22Rv1 (cell line): ENCODE measurements at regions not wholly inside any gene's neighbourhood (a gene's known extent, or its start where the extent isn't known, plus 50 kb on each side); places are given as distances from the start of the nearest gene placed in this dataset.
"Not testable (repeated sequence)": the region's sequence is repeated elsewhere in the genome, so short reads cannot be mapped to it uniquely, and the experiment has no call there.

Experiments used
- H3K27ac ChIP-seq: fragments of 450-650 bp; 2 replicates; pipeline ENCODE4 v1.5.1; 2017
- ZFX ChIP-seq: fragments of 450-650 bp; IDR thresholded peaks from 2 replicates; pipeline ENCODE4 v1.6.1; 2017; ENCODE audit warnings: antibody characterized with exemption, borderline replicate concordance
- TF ChIP-seq, protein P1 (sequence below): fragments of 450-650 bp; IDR thresholded peaks from 2 replicates; pipeline ENCODE4 v1.5.1; 2017; ENCODE audit warnings: mild to moderate bottlenecking

DNA sequence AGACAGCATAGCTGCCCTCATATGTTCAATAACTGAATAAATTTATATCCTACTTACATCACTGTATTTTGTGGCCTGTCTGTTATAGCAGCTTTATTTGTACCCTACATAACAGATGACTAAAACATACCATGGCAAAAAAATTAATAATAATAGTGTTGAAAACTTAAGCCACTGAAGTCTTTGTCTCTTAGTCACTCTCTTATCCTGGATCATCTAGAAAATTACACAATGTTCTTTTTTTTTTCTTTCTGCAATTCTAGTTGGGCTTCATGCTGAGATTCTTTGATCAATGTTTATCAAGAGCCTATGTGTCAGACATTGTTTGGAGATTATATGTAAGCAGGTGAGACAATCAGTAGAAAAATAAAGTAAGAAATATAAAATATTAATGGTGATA is 519.3 kb upstream of the ARPP21 start:
- no peak overlapping the region for H3K27ac ChIP-seq
- TF ChIP-seq, protein P1, sequence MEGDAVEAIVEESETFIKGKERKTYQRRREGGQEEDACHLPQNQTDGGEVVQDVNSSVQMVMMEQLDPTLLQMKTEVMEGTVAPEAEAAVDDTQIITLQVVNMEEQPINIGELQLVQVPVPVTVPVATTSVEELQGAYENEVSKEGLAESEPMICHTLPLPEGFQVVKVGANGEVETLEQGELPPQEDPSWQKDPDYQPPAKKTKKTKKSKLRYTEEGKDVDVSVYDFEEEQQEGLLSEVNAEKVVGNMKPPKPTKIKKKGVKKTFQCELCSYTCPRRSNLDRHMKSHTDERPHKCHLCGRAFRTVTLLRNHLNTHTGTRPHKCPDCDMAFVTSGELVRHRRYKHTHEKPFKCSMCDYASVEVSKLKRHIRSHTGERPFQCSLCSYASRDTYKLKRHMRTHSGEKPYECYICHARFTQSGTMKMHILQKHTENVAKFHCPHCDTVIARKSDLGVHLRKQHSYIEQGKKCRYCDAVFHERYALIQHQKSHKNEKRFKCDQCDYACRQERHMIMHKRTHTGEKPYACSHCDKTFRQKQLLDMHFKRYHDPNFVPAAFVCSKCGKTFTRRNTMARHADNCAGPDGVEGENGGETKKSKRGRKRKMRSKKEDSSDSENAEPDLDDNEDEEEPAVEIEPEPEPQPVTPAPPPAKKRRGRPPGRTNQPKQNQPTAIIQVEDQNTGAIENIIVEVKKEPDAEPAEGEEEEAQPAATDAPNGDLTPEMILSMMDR = no peak
- no peak for TF ChIP-seq ZFX

DNA sequence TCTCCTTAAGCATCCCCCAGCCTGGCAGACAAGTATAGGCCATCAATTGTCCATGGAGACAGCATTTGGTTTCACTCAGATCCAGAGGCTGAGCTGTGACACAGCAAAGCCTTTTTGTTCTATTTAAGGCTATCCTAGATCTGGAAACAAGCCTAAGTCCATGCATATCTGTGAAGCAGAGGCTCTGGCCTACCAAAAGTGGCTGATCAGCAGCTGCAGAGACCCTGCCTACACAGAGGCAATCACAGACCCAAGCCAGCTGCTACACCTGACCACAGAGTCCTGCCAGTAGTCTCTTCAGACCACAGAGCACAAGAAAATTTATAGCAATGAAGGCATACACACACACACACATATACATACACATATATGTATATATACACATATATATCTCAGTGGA is 501.7 kb upstream of the ARPP21 start:
- H3K27ac ChIP-seq = no peak overlapping the region
- TF ChIP-seq, protein P1 = no peak
- TF ChIP-seq ZFX = no peak

DNA sequence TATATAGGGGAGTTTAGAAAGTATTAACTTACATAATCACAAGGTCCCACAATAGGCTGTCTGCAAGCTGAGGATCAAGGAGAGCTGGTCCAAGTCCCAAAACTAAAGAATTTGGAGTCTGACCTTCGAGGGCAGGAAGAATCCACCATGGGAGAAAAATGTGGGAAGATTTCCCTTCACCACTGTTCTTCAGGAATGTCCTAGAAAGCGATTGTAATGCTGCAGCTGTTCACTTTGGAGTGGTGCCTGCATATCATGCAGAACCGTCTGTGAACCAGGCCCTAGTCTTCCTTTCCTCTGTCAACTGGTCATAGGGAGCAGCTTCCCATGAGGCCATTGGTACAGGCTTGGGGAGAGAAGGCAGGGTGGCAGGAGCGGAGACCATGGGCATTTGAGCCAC is 497.9 kb upstream of the ARPP21 start:
- TF ChIP-seq, protein P1 = no peak
- no peak for TF ChIP-seq ZFX

DNA sequence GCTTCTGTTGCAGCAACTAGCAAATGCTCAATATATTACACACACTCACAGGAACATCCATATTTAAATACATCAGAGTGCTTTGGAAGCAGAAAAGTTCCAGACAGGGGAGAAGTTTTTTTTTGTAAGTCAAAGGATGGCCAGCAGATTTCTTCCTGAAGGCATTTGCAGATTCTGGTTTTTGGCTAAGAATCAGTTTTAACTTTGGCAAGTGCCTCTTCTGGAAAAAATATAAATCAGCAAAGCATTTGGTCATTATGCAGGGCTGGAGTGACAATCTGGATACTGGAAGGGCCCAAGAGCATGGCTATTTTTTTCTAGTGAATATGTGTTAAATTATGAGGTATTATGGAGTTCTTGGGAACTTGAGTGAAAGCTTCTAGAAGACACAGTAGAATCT is 495.3 kb upstream of the ARPP21 start:
- no peak overlapping the region for H3K27ac ChIP-seq
- TF ChIP-seq, protein P1 = no peak
- no peak for TF ChIP-seq ZFX

More for the DNA sequence above, 497.9 kb upstream of the ARPP21 start:
- H3K27ac ChIP-seq = no peak overlapping the region

DNA sequence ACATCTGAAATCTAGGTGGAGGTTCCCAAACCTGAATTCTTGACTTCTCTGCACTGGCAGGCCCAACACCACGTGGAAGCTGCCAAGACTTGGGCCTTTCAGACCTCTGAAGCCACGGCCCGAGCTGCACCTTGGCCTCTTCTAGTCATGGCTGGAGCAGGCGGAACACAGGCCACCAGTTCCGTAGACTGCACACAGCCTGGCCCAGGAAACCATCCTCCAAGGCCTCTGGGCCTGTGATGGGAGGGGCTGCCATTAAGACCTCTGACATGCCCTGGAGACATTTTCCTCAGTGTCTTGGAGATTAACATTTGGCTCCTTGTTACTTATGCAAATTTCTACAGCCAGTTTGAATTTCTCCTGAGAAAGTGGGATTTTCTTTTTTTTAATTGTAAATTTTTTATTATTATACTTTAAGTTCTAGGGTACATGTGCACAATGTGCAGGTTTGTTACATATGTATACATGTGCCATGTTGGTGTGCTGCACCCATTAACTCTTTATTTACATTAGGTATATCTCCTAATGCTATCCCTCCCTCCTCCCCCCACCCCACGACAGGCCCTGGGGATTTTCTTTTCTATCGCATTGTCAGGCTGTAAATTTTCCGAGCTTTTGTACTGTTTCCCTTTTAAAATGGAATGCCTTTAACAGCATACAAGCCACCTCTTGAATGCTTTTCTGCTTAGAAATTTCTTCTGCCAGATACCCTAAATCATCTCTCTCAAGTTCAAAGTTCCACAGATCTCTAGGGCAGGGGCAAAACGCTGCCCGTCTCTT is 492.9 kb upstream of the ARPP21 start:
- H3K27ac ChIP-seq = not testable (repeated sequence)

DNA sequence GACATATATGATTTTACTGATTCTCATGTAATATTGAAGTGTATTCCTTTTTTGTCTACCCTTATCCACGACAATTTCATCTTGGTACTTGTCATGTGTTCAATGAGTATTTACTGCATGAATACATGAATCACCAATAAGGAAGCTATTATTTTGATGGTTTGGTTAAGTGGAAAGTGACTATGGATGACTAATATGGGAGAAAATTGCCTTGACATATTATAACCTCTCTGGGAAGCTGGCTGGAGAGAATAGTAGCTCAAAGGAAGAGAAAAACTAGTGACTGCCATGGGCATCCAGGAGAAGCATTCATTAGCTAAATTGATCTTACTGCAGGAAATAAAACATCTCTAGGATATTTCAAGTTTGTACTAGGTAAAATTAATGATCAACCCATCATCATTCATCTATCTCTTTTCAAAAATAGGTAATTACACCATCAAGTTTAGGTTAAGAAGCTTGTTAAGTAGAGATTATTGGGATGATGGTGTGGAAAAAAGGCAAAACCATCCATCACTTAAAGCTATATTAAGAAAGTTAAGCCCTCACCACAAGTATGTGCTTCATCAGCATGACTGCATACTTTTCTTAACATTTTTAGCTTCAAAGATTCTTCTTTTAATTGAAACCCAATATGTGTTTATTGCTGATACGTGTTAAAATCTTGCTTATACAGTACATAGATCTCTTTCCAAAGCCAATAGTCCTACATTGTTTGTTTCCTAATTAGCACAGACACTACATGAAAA is 455.2 kb upstream of the ARPP21 start:
- no peak overlapping the region for H3K27ac ChIP-seq
- TF ChIP-seq, protein P1 = no peak
- TF ChIP-seq ZFX = no peak

DNA sequence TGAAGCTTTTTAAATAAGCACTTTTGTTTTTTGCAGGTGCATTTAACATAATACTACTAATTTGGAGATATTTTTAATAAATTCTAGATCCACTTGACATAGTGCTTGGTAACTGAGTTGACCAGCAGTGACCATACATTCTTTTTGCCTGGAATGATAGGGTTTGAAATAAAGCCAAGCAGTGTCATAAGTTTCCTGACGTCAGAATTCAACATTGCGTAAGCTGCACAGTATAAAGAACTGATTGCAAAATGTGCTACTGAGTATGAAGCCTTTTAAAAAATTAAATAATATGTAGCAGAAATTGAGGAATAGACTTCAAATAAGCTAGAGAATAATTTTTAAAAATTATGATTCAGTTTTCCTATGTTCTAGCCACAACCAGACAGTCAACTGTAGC is 454.6 kb upstream of the ARPP21 start:
- TF ChIP-seq, protein P1 = no peak
- no peak for TF ChIP-seq ZFX
- no peak overlapping the region for H3K27ac ChIP-seq
